Renal pelvis (tissue), 1 donor: ENCODE measurements at regions not wholly inside any gene's neighbourhood (a gene's known extent, or its start where the extent isn't known, plus 50 kb on each side); places are given as distances from the start of the nearest gene placed in this dataset.
"Not testable (repeated sequence)": the region's sequence is repeated elsewhere in the genome, so short reads cannot be mapped to it uniquely, and the experiment has no call there.

Experiments used
- DNase-seq: peaks from one replicate; pipeline ENCODE4 v3.0.0-alpha.2; 2013

DNA sequence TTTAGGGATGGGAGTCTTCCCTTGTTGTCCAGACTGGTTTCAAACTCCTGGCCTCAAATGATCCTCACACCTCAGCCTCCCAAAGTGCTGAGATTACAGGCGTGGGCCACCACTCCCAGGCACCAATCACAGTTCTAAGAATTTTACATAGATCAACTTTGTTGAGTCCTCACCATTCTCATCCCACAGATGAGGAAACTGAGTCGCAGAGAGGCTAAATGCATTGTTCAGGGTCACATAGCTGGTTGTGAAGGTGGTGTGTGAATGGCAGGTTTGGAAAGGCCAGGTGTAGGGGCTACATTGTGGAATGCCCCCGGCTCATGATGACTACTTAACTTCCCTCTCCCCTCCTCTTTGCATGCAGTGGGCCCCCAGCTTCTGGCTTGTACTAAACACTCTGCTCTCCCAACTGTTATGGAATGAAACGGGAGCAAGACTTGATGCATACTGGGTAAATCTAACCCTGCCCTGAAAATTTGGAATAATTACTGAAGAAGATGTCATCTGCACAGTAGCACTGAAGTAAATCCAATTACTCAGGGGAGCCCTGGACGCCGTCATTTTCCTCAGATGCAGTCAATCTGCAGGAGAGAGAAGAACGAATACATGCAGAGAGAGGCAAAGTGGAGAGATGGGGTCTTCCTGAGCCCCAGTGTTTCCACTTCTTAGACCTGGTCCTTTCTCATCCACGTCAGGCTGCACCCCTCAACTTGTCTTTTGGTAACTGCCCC is 102.3 kb upstream of the ZNF217 start:
- DNase-seq, result no peak

- no peak for DNase-seq
Measured at GRCh38 chr20:53693262-53693871, 99.7 kb upstream of the ZNF217 start.

DNA sequence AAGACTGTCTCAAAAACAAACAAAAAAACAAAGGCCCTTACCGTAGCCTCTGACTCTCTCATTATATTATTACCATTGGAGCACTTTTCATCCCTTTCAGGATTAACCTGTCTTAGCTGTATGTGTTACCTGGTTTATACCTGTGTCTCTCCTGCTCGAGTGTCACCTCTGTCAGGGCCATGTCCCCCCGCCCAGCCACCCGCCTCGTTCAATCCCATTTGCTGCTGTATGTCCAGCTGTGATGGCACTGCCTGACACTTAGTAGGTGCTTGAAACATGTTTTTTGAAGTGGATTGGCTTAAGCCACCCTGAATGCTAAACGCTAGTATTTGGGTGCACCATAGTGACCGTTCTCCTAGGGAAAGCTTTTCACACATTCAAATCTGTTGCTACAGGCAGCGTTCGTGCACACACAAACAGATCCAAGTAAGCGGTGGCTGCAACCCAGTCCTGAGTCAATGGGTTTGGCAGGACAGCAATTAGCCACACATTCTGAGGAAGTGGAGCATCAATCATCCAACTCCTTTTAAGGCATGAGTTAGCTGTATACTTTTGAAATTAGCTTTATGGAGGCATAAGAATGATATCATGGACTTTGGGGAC is 98.9 kb upstream of the ZNF217 start:
- no peak for DNase-seq

DNA sequence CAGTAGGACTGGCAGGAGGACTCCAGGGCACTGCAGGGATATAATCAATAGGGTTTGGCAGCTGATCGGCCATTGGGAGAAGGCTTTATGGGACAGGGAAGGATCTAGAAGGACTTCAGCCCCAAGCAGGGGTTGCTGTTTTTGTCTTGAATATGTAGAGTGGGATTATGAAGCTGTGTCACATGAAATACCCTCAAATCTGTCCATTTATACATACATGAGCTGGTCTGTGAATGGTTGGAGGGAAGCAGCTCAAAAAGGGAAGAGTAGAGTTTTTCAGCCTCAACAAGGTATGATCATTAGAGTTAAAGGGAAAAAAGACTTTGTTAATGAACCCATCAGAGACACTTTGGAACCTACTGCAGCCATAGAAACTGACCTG is 98.2 kb upstream of the ZNF217 start:
- DNase-seq, result no peak

DNA sequence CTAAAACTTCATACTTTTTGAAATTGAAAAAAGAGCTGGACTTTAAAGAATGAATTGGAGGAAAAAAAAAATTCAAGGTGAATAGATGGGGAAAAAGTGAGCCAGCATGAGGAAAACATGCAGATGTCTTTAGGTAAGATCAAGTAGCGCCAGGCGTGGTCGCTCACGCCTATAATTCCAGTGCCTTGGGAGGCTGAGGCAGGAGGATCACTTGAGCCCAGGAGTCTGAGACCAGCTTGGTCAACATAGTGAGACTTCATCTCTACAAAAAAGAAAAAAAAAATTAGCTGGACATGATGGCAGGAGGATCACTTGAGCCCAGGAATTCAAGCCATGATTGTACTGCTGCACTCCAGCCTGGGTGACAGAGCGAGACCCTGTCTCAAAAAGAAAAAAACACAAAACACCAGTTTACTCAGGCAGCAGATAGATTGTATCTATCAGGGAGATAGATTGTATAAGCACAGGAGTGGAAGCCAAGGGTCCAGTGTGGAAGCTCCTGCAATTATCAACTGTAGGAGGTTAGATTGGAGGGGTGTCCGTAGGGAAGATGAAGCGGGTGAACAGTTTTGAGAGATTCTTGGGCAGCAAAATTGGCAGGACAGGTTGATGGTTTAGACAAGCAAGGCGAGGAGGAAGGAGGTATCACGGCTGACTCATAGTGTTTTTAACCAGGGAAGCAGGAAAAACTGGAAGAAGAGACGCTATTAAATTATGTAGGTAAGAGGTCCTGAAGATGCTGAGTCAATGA is 97.6 kb upstream of the ZNF217 start:
- DNase-seq, result no peak

DNA sequence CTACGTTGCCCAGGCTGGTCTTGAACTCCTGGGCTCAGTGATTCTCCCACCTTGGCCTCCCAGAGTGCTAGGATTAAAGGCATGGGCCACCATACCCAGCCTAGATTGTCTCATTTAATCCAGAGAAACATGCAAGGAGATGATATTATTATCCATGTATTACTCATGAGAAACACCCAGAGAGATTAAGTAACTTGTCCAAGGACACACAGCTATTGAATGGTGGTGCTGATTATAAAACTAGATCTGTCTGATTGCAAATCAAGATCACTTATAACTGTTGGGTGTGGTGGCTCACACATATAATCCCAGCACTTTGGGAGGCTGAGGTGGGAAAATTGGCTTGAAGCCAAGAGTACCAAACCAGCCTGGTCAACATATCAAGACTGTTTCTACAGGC is 94.4 kb upstream of the ZNF217 start:
- DNase-seq, result no peak

DNA sequence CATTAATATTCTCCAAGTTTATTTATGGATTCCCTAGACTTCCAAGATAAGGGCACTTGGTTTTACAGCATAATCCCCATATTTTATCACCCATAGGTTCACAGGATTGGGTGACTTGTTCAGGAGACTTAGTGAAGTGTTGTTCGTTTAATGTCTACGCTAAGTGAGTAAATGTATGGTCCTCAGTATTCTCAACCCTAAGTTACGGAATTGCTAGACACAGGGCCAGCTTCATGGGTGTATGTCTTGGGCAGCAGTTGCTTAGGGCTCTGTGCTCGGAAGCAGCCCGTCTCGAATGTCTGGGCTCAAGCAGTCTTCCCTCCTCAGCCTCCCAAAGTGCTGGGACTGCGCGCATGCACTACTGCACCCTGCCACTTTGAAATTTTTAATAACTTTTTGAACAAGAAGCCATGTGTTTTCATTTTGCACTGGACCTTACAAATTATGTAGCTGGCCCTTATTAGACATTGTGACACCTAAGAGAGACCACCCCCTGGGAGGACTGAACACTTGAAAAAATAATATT is 91.5 kb upstream of the ZNF217 start:
- no peak for DNase-seq

DNA sequence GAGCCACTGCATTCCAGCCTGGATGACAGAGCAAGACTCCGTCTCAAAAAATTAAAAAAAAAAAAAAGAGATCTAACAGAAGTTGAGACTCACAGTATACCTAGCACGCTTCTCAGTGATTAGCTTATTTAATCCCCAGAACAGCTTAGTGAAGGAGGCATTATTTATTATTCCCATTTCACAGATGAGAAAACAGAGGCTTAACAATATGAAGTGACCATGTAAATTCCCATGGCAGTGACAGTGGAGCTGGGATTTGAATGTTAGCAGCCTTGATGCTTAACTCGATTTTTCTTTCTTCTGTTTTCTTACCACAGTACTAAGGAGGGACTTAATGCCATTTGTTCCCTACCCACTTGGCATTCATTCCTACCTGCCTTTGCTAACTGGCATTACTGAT is 89.9 kb upstream of the ZNF217 start:
- no peak for DNase-seq

DNA sequence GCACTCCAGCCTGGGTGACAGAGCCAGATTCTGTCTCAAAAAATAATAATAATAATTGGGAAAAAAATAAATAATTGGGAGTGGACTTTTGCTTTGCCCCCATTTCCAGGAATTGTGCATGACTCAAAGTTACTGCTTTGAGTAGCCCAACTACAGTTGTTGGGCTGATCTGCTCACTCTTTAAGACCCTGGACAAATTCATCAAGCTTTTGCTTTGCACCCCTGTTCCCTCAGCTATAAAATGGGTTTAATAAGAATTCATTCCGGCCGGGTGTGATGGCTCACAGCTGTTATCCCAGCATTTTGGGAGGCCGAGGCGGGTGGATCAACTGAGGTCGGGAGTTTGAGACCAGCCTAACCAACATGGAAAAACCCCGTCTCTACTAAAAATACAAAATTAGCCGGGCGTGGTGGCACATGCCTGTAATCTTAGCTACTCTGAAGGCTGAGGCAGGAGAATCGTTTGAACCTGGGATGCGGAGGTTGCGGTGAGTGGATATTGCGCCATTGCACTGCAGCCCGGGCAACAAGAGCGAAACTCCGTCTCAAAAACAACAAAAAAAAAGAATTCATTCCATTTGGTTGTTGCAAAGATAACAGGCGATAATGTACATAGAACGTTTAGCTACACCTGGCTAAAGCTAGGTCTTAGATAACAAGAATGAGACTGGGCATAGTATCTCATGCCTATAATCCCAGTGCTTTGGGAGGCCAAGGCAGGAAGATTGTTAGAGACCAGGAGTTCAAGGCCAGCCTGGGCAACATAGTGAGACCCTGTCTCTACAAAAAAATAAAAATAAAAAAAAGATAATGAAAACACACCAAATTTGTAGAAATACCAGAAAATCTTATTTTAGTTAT is 87.9 kb upstream of the ZNF217 start:
- no peak for DNase-seq

DNA sequence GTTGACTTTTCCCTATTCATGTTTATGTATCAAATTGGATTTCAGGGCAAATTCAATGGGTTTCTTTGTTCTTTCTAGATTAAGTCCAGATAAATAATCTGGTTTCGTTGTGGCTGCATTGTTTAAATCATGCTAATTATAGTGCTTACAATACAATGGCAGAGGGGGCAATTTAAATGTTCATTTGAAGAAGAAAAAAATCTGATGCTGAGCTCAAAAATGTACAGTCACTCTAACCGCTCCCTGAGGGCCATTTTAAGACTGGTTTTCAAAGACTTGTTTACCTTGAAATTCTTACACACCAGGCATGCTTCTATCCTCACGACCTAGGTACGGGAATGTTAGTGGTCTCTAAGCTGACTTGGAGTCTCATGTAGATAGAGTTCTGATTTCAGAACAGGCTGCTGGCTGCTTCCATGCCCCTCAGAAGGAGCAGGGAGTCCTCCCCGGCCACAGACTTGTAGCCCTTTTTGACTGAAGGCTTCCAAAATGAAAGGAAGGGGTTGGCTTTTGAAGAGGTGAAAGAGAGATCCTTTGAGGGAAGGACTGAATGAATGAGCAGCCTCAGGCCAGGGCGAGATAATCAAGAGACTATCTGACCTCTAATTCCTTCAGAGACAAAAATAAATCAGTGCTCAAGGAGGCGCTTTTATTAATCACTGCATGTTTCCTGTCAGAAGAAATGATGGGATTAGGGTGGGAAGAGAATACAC is 86.1 kb upstream of the ZNF217 start:
- DNase-seq, result no peak

GRCh38 chr20:53678990-53679596 is 85.5 kb upstream of the ZNF217 start:
- no peak for DNase-seq

DNA sequence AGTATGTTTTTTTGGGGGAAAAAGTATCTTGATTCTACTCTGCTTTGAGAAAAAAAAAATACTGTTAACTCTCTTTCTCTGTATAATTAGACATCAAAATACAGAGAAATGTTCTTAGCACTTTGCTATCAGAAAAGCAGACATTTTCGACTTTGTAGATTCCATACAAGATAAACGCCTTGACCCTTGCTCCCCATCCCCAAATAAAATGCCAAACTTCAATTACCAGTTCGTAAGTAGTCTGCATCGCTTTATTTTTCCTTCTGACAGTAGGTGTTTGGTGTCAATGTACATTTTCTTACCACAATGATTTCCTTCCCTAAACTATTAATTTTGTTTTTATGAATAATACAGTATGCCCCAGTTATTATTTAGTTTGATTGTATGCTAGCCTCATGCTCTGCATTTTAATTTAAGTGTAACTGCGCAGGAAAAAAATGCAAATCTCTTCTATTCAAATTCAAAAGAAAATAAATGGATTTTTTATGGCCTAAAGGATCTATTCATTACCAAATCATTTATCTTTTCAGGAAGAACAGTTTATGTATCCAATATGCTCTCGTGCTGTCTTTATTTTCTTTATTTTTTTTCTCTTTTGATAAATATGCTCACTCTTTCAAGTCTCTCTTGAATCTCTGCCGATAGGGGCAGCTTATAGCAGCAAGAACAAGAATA is 84.8 kb upstream of the ZNF217 start:
- DNase-seq, result no peak

DNA sequence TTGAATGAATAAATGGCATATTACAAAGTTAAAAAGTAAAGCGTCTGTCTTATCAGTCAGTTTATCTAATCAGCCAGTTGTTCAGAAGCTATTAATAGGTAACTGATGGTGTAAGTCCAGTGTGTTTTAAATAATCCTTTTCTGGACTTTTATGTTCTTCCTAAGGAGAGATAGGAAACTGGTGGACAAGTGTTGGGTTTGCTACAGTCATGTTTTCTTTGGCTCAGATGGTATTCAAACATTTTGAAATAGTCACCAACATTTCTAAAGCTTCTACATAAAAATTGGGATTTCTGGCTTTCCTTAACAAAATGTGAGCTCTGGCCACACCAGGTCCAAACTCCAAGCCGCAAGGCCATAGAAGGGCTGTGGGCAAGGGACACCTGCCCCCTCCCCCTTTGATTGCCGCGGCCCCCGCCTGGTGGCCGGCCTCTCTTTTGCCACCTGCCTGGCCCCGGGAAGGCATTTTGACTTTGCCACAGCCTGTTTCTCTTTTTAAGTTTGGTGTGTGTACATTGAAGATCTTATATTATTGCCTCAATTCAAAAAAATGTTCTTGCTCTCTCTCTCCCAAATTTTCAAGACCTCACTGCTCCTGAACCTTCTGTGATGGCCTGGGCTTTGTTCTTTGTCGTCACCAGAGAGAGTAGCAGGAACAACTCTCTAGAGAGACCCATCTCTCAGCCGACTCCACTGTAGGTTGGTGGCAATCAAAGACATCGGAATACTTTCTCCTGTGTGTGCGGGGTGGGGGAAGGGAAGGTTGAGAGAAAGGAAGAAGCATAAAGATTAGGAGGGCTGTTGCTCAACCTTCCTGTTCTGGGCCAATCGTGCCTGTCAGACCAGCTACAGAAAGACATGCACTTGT is 84.0 kb upstream of the ZNF217 start:
- DNase-seq, result no peak

GRCh38 chr20:53676987-53677386 is 83.3 kb upstream of the ZNF217 start:
- DNase-seq, result no peak

- DNase-seq, result no peak
Measured at GRCh38 chr20:53676519-53676822, 82.8 kb upstream of the ZNF217 start.

DNA sequence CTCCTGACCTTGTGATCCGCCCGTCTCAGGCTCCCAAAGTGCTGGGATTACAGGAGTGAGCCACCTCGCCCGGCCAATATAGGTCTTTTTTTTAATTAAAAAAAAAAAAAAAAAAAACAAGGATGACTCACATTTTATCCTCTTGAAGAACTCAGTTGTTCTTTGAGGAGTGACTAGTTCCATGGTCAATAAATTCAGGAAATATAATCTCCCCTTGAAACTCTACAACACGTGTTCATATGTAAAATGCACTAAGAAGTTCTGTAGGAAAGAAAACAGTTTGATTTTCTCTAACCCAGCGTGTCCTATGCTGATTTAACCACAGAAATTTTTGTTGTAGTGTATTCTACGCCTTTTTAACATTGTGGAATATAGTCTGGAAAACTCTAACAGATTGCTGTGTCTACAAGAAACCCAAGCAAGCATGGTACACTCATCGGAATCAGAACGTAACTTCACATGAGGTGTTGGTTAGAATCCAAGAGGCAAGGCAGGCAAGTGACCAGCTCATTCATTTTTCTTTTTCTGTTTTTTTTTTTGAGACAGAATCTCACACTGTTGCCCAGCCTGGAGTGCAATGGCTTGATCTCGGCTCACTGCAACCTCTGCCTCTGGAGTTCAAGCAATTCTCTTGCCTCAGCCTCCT is 79.0 kb upstream of the ZNF217 start:
- DNase-seq, result no peak

DNA sequence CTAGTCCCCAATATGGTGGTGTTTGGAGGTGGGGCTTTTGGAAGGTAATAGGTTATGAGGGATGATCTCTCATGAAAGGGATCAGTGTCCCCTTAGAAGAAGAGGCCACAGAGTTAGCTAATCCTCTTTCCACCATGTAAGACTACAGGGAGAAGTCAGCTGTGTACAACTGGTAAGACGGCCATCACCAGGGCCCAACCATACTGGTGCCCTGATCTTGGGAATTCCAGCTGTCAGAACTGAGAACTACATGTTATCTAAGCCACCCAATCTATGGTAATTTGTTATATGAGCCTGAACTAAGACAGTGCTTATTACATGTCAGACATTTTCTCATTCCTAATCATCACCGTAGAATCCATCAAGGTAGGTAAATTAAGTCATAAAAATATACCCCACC is 77.7 kb upstream of the ZNF217 start:
- no peak for DNase-seq

DNA sequence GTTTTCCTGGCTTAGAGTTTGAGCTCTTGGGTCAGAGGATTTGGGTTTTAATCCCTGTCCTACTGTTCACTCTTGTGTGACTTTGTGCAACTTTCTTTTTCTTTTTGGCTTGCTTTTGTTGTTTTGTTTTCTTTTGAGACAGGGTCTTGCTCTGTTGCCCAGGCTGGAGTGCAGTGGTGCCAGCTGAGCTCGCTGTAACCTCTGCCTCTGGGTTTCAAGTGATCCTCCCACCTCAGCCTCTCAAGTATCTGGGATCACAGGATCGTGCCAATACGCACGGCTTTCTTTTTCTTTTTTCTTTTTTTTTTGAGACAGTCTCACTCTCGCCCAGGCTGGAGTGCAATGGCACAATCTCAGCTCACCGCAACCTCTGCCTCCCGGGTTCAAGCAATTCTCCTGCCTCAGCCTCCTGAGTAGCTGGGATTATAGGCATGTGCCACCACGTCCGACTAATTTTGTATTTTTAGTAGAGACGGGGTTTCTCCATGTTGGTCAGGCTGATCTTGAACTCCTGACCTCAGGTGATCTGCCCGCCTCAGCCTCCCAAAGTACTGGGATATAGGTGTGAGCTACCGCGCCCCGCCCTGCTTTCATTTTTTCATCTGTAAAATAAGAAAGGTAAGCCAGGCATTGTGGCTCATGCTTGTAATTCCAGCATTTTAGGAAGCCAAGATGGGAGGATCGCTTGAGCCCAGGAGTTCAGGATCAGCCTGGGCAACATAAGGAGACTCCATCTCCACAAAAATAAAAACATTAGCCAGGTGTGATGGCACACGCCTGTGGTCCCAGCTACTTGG is 76.1 kb upstream of the ZNF217 start:
- not testable (repeated sequence) for DNase-seq
